ENCODE measurements at regions not wholly inside any gene's neighbourhood (a gene's known extent, or its start where the extent isn't known, plus 50 kb on each side); places are given as distances from the start of the nearest gene placed in this dataset.

- CTCF ChIA-PET, result interaction anchor here (1.2 kb wide), 1 partner anchor 26 kb away, joined by 4 read pairs; no protein-coding TSS in a partner anchor
Observed at GRCh38 chr13:78780708-78781107, 121.8 kb upstream of the OBI1 start.

GRCh38 chr13:78779608-78780007, 120.7 kb upstream of the OBI1 start:
- DNase-seq, result no peak
- no peaks in the 10 kb centered on the region for H3F3A ChIP-seq (replicated peaks; ENCODE audit: insufficient read depth)
- ChIA-PET CTCF (interaction anchor here (0.7 kb wide), 1 partner anchor 9 kb away, joined by 3 read pairs; no protein-coding TSS in a partner anchor), POLR2A (no interaction called here)
- no peak overlapping the region for H2AFZ ChIP-seq (ENCODE audit: low read depth)
- H3K4me3 ChIP-seq (ENCODE audit: low read depth in 2 of 2, low read length in 1 of 2), result no peak overlapping the region
- H3K79me2 ChIP-seq (ENCODE audit: insufficient read depth), result no peaks in the 10 kb centered on the region
- H3K9me2 ChIP-seq, result no peaks in the 10 kb centered on the region
- WGBS (ENCODE audit: low lambda C conversion rate), result 17% methylated on average over 3 of the region's 3 CpGs
- no peaks in the 10 kb centered on the region for H3K9me3 ChIP-seq
- no peaks in the 10 kb centered on the region for H3K27me3 ChIP-seq (ENCODE audit: insufficient read depth)
- no peak overlapping the region for H3K9ac ChIP-seq
- H3K27ac ChIP-seq (ENCODE audit: low read depth in 2 of 2, low read length in 1 of 2), result no peak overlapping the region
- no peak overlapping the region for H3K4me2 ChIP-seq
- H4K20me1 ChIP-seq (ENCODE audit: insufficient read depth), result no peaks in the 10 kb centered on the region
- no peaks in the 10 kb centered on the region for H3K4me1 ChIP-seq (ENCODE audit: control insufficient read depth in 1 of 2, insufficient read depth in 2 of 2, low read depth in 1 of 2, low read length in 1 of 2)
- no peaks in the 10 kb centered on the region for H3K36me3 ChIP-seq (replicated peaks in 1 of 2; ENCODE audit: control insufficient read depth in 1 of 2, insufficient read depth in 2 of 2, low read length in 1 of 2)
- TF ChIP-seq NFIC (IDR thresholded peaks at IDR 0.05; ENCODE audit: borderline replicate concordance) (no peak), SIN3A (IDR thresholded peaks at IDR 0.05; ENCODE audit: borderline replicate concordance, low read depth, low read length) (no peak), FOXM1 (IDR thresholded peaks at IDR 0.05; ENCODE audit: low read depth) (no peak), USF1 (IDR thresholded peaks at IDR 0.05; ENCODE audit: borderline replicate concordance, low read depth) (no peak), POLR2AphosphoS5 (IDR thresholded peaks at IDR 0.05; ENCODE audit: low read depth, low read length) (no peak), GABPA (IDR thresholded peaks at IDR 0.05; ENCODE audit: low read depth) (no peak), FOXJ3 (CRISPR knock-in tag; IDR thresholded peaks at IDR 0.05) (no peak)
- TF ChIP-seq, protein P1, sequence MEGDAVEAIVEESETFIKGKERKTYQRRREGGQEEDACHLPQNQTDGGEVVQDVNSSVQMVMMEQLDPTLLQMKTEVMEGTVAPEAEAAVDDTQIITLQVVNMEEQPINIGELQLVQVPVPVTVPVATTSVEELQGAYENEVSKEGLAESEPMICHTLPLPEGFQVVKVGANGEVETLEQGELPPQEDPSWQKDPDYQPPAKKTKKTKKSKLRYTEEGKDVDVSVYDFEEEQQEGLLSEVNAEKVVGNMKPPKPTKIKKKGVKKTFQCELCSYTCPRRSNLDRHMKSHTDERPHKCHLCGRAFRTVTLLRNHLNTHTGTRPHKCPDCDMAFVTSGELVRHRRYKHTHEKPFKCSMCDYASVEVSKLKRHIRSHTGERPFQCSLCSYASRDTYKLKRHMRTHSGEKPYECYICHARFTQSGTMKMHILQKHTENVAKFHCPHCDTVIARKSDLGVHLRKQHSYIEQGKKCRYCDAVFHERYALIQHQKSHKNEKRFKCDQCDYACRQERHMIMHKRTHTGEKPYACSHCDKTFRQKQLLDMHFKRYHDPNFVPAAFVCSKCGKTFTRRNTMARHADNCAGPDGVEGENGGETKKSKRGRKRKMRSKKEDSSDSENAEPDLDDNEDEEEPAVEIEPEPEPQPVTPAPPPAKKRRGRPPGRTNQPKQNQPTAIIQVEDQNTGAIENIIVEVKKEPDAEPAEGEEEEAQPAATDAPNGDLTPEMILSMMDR (IDR thresholded peaks at IDR 0.05), result no peak

More at GRCh38 chr13:78780708-78781107, 121.8 kb upstream of the OBI1 start:
- Histone ChIP-seq H3K27me3 (ENCODE audit: insufficient read depth) (no peaks in the 10 kb centered on the region), H3K9me3 (no peaks in the 10 kb centered on the region), H3K9me2 (no peaks in the 10 kb centered on the region), H3K4me2 (no peak overlapping the region), H3K27ac (ENCODE audit: low read depth in 2 of 2, low read length in 1 of 2) (no peak overlapping the region), H3K4me1 (ENCODE audit: control insufficient read depth in 1 of 2, insufficient read depth in 2 of 2, low read depth in 1 of 2, low read length in 1 of 2) (no peaks in the 10 kb centered on the region), H2AFZ (ENCODE audit: low read depth) (no peak overlapping the region), H3K79me2 (ENCODE audit: insufficient read depth) (no peaks in the 10 kb centered on the region), H3K4me3 (ENCODE audit: low read depth in 2 of 2, low read length in 1 of 2) (no peak overlapping the region), H3K9ac (no peak overlapping the region), H3K36me3 (replicated peaks in 1 of 2; ENCODE audit: control insufficient read depth in 1 of 2, insufficient read depth in 2 of 2, low read length in 1 of 2) (no peaks in the 10 kb centered on the region), H3F3A (replicated peaks; ENCODE audit: insufficient read depth) (no peaks in the 10 kb centered on the region), H4K20me1 (ENCODE audit: insufficient read depth) (no peaks in the 10 kb centered on the region)
- TF ChIP-seq, protein P2, sequence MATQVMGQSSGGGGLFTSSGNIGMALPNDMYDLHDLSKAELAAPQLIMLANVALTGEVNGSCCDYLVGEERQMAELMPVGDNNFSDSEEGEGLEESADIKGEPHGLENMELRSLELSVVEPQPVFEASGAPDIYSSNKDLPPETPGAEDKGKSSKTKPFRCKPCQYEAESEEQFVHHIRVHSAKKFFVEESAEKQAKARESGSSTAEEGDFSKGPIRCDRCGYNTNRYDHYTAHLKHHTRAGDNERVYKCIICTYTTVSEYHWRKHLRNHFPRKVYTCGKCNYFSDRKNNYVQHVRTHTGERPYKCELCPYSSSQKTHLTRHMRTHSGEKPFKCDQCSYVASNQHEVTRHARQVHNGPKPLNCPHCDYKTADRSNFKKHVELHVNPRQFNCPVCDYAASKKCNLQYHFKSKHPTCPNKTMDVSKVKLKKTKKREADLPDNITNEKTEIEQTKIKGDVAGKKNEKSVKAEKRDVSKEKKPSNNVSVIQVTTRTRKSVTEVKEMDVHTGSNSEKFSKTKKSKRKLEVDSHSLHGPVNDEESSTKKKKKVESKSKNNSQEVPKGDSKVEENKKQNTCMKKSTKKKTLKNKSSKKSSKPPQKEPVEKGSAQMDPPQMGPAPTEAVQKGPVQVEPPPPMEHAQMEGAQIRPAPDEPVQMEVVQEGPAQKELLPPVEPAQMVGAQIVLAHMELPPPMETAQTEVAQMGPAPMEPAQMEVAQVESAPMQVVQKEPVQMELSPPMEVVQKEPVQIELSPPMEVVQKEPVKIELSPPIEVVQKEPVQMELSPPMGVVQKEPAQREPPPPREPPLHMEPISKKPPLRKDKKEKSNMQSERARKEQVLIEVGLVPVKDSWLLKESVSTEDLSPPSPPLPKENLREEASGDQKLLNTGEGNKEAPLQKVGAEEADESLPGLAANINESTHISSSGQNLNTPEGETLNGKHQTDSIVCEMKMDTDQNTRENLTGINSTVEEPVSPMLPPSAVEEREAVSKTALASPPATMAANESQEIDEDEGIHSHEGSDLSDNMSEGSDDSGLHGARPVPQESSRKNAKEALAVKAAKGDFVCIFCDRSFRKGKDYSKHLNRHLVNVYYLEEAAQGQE (IDR thresholded peaks at IDR 0.05; ENCODE audit: low read depth, low read length), result no peak
- no peak for TF ChIP-seq PBX3 (IDR thresholded peaks at IDR 0.05)
- no peak for TF ChIP-seq EZH2phosphoT487 (IDR thresholded peaks at IDR 0.05; ENCODE audit: borderline replicate concordance, low read depth)
- no peak for TF ChIP-seq POLR2AphosphoS5 (IDR thresholded peaks at IDR 0.05; ENCODE audit: low read depth, low read length)
- TF ChIP-seq USF1 (IDR thresholded peaks at IDR 0.05; ENCODE audit: borderline replicate concordance, low read depth), result no peak
- TF ChIP-seq FOXJ3 (CRISPR knock-in tag; IDR thresholded peaks at IDR 0.05), result no peak
- TF ChIP-seq YY1 (IDR thresholded peaks at IDR 0.05; ENCODE audit: low read depth), result no peak
- TF ChIP-seq GATA2 (CRISPR knock-in tag; IDR thresholded peaks at IDR 0.05), result no peak
- no peak for TF ChIP-seq RXRA (IDR thresholded peaks at IDR 0.05; ENCODE audit: borderline replicate concordance, low read depth)
- TF ChIP-seq FOSL2 (IDR thresholded peaks at IDR 0.05; ENCODE audit: borderline replicate concordance, low read depth), result no peak
- no peak for TF ChIP-seq NFIC (IDR thresholded peaks at IDR 0.05; ENCODE audit: borderline replicate concordance)
- 18% methylated on average over 3 of the region's 3 CpGs for whole genome bisulfite sequencing (ENCODE audit: low lambda C conversion rate)
- DNase-seq, result no peak
- POLR2A ChIA-PET, result no interaction called here

All from SK-N-SH (cell line).